GM18498 (cell line): ENCODE measurements at regions not wholly inside any gene's neighbourhood (a gene's known extent, or its start where the extent isn't known, plus 50 kb on each side); places are given as distances from the start of the nearest gene placed in this dataset.

ENCODE experiments used
- ATAC-seq: cut with Tn5 transposase; IDR thresholded peaks from one replicate; pipeline ENCODE4 v1.9.1; 2021; ENCODE audit warnings: mild to moderate bottlenecking, moderate library complexity; ENCODE audit not compliant: unreplicated experiment

DNA sequence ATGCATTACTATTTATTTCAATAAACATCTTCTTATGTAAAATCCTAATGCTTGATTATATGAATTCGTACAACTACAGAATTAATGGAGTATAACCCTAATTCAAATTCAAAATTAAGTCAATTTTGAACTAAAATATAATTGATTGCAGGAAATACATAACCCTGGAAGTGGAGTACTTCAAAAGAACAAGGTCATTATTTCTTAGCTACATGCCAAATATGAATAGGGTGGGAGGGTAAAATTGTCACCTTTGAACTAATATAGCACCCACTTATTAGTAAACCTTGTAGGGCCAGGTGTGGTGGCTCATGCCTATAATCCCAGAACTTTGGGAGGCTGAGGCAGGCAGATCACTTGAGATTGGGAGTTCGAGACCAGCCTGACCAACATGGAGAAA, 895.4 kb upstream of the ACVR2A start:
- no peak for ATAC-seq

DNA sequence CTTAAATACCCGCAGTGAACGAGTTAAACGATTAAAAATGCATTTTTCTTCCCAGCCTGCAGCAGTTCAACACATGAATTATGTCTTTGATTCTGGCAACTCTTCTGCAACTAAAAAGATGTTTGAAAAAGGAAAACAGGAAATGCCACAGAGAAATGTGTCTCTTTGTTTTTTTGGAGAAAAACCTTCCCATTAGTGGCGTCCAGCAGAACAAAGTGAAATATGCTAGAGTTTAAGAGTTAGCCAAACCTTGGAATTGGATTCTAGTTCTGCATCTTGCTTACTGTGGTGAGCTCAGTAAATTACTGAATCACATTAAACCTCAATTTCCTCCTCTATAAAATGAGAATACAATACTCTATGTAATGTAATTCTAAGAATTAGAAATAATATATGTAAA, 900.2 kb upstream of the ACVR2A start:
- ATAC-seq, result no peak

DNA sequence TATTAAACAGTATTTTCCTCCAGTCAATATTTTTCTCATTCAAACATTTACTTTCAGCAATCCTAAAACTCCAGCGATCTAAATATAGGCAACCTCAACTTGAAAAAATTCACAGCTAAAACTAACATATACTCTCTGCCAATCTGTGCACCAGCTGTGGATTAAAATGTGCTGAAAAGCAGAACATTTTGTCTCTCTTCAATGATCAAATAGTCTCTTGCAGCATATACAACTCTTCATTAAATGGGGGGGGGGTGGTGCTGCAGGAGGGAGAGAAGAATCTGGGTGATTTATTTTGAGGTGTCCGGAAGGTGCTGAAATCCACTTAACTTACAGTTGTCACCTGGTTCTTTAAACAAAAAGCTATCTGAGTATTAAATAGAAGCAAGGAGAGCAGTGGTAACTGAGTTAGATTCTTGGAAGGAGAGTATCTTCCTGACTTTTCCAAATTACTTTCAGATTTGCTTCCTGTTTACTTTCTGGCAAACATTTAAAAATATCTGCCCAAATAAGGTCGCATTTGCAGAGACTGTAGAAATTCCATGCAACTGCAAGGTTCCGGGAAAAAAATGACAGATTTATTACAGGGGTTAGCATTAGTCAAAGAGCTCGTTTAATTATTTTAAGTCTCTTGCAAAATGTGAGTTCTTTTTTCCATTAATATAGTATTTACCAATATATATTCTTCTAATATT, 904.7 kb upstream of the ACVR2A start:
- ATAC-seq, result no peak

DNA sequence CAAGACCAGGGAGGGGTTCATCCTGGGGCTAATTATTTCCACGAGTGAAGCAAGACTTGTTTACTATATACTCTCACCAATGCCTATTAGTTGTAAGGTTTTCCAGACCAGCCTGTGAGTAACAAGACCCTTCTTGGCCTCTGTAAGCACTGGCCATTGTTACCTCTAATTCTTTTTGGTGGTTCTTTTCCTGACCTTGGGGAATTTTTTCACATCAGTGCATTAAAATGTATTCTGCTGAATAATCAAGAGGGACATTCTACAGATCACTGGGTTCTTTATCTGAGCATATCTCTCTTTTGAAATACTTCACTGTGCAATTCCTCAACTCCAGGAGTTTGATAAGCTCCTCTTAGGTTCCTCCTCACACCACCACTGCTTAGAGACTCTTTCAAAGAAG, 909.9 kb upstream of the ACVR2A start:
- no peak for ATAC-seq

DNA sequence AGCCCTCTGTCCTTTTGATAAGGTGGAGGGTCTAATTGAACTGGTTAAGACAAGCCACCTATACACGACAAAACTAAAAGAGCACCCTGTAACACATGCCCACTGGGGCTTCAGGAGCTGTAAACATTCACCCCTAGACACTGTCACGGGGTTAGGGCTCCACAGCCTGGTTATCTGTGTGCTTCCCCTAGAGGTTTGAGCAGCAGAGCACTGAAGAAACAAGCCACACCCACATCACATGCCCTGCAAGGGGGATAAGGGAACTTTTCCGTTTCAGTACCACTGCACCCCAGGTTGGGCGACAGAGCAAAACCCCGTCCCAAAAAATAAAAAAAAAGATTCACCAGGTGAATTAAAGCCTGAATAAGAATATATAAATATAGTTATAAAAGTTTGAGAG, 913.7 kb upstream of the ACVR2A start:
- no peak for ATAC-seq

DNA sequence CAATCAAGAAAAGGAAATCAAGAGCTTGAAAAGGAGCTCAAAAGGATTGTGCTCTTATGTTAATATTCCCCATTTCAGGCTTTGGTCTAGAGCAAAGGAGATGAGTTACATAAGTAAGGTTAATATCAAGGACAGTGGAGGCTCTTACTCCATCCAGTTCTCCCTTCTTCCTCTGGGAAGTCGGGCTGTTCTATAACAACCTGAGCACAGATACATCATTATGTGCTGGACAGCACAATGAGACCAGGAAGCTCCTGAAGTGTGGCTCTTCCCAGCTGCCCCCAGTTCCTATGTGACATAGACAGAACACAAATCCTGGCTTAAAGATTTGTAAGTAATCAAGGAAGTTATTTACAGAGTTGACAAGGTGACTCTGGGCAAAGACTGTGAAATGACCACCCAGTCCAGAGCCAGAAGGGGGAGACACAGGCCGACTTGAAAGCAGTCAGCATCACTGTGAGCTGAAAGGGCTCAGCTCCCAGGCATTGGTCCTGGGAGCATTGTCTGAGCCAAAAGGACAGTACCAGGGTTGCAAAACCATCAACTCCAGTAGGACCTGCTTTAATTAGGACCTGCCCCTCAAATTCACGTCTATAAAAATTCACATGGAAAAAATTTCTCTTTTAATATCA, 917.6 kb upstream of the ACVR2A start:
- no peak for ATAC-seq

DNA sequence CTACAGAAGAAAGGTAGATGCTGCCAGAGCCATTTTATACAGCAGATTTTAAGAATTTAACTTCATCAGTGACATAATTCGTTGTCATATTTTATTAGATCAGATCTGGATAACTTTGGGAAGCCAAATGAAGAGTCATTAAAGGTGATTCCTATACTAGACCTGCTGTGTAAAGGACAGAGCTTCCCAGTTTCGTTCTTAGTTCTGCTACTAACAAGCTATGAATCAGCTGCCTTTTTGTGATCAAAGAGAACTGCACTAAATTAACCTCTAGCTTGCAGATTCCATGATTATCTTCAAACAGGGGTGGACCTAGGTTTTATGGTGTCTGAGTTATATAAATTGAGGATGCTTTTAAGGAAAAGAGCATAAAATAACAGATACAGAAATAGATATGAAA, 926.5 kb upstream of the ACVR2A start:
- no peak for ATAC-seq

DNA sequence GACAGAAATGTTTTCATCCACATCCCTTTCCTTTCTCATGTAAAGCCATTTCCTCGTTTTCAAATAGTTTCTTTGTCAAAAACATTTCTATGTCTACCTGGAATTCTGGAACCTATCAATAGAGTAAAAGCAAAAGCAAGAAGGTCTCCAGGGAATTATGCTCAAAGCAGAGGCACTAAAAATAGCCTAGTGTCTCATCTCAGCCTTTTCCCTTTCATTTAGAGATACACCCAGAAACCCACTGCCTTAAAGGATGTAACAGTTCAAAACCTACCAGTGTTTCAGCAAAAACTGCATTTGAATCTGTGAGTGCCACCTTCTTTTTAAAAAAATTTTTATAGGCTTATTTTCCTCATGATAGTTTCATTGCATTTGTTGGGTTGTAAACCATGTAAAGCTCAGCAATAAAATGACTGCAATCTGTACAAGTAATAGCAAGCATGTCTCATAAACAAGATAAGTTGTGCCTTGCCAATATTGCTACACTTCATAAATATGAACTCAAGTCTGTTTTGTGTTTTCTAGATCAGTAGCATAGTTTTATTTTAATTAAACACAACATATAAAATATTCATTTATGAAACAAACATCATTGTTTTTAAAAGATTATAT, 927.3 kb upstream of the ACVR2A start:
- no peak for ATAC-seq

DNA sequence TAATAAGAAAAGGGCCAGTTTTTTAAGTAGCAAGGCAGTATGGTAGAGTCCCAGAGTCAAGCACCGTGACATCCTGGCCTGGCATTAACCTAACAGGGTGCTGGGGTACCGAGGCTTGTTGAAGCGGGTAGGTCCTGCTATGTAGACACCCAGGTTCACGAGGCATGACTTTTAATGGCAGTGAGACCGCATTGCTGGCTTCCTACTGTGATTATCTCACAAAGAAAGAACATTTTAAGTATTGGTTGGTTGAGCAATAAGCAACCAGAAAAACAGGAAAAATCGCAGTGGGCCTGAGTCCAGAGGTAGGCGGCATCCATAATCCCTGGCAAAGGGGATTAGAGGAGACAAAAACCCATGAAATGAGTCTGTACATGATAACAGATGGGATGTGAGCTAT, 927.9 kb upstream of the ACVR2A start:
- ATAC-seq, result no peak

DNA sequence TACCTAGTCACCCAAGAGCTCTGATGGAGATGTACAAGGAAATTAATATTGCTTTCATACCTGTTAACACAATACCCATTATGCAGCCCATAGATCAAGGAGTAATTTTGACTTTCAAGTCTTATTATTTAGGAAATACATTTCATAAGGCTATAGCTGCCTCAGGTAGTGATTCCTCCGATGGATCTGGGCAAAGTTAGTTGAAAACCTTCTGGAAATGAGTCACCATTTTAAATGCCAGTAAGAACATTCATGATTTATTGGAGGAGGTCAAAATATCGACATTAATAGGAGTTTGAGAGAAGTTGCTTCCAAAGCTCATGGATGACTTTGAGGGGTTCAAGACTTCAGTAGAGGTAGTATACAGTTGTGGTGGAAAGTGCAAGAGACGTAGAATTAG, 931.4 kb upstream of the ACVR2A start:
- ATAC-seq, result no peak

DNA sequence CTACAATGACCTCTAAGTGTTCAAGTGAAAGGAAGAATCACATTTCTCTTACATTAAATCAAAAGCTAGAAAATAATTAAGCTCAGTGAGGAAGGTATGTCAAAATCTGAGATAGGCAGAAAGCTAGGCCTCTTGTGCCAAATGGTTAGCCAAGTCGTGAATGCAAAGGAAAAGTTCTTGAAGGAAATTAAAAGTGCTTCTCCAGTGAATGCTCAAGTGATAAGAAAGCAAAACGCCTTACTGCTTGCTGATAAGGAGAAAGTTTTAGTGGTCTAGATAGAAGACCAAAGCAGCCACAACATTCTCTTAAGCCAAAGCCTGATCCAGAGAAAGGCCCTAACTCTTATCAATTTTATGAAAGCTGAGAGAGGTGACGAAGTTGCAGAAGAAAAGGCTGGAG, 932.3 kb upstream of the ACVR2A start:
- no peak for ATAC-seq

DNA sequence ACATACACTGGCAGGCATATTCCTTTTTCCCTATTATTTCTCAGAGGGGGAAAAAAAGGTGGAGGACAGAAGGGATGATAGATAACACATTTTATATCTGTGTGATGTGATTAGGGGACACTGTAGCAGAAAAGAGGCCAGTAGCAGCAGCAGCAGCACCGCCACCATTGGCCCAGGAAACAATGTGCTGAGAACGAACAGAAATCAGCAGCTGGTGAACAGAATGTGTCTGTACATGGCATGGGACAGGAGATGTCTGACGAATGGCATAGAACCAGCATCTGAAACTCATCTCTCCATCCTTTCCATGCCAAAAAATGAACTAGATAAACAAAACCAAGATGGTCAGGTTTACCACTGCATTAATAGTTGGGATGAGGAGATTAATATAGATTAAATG, 936.1 kb upstream of the ACVR2A start:
- ATAC-seq, result no peak

DNA sequence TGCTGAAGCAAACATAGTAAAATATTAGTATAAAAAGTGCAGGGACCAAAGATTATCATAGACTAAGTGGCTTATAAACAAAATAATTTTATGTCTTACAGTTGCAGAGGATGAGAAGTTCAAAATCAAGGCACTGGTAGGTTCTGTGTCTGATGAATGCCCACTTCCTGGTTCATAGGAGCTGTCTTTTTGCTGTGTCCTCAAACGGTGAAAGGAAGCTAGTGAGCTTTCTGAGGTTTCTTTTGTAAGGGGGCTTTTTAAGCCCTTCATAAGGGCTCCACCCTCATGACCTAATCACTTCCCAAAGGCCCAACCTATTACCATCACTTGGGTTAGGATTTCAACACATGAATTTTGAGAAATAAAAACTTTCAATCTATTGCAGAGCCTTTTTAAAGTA, 946.7 kb upstream of the ACVR2A start:
- no peak for ATAC-seq

DNA sequence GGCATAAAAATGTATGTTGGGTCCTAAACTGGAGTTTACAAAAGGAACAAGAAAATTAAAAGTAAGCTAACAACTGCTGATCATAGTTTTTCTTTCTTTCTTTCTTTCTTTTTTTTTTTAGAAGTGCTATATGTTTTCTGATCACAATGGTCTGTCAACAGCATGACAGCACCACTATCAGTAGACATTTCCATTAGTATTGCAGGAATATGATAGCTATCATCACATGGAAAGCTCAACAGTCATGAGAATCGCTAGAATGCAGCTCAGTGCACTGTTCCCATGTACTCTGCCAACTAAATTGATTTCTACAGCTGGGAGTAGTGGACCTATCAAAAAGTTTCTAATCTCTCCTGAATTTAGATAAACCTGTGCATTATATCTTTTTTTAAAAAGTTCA, 950.3 kb upstream of the ACVR2A start:
- ATAC-seq, result no peak

DNA sequence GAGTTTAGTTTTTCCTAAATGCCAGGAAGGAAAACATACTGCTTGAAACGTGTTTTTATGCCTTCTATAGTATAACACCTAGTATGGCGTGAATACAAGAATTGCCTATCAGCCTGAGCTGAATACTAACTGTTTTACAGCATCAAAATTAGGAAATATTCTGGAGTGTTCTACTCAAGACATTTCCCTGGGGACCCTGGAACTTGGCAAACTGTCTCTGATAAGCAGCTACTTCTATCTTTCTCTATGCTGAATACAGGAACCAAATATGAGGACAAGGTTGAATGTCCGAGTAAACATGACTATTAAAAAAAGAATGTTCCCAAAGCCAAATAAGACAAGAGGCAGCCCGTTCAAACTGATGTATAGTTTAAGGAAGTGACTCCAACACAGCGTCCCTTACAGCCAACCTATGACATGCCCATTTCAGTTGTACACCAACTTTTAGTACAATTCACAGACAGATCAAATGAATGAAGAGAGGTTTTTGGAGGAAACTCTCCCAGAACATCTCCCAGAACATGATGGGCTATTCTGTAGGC, 951.3 kb upstream of the ACVR2A start:
- no peak for ATAC-seq

DNA sequence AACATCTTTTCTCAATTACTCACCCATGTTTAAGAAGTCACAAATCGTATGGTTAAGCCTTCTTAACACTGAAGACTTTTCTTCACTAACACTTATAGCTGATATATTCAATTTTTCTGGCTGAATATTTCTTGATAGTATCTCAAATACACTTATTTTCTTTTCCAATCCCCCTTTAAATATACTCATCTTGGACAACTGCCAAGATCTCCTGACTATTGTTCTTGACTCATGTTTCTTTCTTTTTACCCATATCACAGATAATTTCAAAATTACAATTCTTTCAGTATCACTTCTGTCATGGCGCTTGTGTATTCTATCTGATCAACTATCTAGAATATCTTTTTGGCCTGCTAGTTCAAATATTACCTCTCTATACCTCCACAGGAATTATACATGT, 954.3 kb upstream of the ACVR2A start:
- no peak for ATAC-seq

DNA sequence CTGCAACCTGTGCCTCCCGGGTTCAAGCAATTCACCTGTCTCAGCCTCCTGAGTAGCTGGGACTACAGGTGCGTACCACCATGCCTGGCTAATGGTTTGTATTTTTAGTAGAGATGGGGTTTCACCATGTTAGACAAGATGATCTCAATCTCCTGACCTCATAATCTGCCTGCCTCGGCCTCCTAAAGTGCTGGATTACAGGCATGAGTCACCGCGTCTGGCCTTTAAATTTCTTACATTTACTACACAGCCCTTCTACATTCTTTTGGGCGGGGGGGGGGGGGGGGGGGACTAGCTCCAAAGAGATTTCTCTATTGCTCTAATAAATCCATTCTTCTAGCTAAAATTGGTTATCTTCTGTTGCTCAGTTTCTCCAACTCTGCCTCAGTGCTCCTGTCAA, 964.9 kb upstream of the ACVR2A start:
- no peak for ATAC-seq

DNA sequence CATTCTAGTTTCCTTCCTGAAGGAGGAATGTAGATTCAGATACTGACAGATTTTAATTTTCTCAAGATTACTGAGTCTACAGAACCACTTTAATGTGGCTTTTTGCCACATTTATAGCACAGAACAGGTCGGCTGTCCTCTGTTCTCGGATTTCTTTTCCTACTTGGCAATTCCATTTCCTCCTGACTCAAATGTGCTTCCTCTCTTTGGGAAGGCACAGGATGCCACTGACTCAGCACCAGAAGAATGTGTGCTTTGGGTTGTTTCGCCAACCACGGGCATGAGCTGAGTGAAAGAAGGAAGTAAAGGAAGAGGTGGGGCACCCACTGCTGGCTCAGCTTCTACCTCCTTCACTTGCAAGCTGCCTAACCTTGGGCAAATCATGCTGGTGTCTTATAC, 970.6 kb upstream of the ACVR2A start:
- no peak for ATAC-seq

DNA sequence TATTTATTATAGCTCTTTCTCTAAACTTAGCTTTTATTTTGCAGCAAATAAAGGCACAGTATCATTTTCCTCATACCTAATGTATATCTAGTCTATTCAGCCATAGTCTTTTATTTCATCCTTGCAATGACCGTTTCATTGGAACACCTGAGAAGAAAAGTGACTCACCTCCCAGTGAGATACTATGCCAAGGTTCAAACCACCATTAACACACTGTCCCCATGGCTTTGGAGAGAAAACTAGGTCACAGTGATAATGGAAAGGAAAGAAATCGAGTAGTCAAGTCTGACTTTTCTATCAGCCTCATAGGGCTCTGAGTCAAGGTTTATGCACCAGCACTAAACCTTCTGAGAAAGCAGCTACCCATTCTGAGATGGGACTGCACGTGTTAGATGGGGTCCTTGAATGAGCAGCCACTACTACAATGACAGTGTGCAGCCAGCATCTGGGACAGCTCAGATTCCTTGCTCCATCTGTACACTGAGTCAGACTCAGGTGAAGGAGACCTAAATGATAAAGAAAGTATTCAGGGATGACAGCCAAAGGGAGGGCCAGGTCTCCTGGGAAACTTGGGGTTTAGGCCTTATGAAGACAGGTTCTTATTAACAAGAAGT, 971.1 kb upstream of the ACVR2A start:
- ATAC-seq, result no peak

DNA sequence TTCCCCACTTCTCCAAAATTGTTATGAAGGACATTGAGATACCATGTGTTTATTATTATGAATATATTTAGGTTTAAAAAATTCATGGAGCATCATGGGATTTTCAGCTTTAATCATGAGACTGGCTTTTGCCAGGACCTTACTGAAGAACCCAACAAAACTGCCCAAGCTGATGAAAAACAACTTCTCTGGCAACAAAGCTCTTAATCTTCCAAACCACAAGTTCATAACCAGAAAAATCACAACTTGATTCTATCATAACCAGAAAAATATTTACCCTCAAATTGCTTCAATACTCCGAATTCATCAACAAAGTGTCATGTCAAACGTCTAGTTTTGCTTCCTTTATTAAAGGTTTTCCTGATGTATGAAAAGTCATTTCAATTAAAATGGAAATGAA, 971.8 kb upstream of the ACVR2A start:
- no peak for ATAC-seq

DNA sequence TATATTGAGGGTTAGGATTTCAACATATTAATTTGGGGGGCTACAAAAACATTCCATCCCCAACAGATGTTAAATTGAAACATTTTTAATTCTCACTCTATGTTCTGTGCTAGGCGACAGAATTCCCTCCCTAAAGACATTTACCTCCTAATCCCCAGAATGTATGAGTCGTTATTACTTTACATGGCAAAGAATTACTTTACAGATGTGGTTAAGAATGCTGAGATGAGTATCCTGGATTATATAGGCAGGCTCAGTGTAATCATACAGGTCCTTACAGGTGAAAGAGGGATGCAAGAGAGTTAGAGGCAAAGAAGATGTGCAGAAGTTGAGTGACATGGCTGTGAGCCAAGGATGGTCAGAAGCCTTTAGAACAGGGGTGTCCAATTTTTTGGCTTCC, 974.1 kb upstream of the ACVR2A start:
- ATAC-seq, result no peak

DNA sequence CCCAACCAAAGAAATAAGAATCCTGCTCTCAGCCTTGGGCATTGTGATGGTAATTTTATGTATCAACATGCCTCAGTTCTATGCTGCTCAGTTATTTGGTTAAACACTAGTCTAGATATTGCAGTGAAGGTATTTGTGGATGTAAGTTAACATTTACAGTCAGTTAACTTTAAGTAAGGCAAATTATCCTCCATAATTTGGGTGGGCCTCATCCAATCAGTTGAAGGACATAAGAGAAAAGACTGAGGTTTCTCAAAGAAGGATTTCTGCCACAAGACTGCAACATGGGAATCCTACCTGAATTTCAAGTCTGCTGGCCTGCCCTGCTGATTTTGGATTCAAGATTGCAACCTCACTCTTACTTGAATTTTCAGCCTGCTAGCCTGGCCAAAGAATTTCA, 975.5 kb upstream of the ACVR2A start:
- no peak for ATAC-seq
